ENCODE measurements at regions not wholly inside any gene's neighbourhood (a gene's known extent, or its start where the extent isn't known, plus 50 kb on each side); places are given as distances from the start of the nearest gene placed in this dataset.

GRCh38 chrX:17242470-17242869 lies 132.5 kb upstream of the NHS start:
- no peak for TF ChIP-seq REST (IDR thresholded peaks at IDR 0.05; ENCODE audit: borderline replicate concordance)
- TF ChIP-seq CTCF (IDR thresholded peaks at IDR 0.05; ENCODE audit: poor library complexity, severe bottlenecking) = peak; percentile 83
- TF ChIP-seq EP300 (conservative IDR thresholded peaks at IDR 0.05; ENCODE audit: poor library complexity, severe bottlenecking) = no peak
- no peak for TF ChIP-seq TAF1 (IDR thresholded peaks at IDR 0.05; ENCODE audit: low read depth)
- no peak for TF ChIP-seq EZH2 (IDR thresholded peaks at IDR 0.05; ENCODE audit: borderline replicate concordance, insufficient read depth, low read length, poor library complexity, severe bottlenecking)
- TF ChIP-seq RAD21 (conservative IDR thresholded peaks at IDR 0.05) = peak; percentile 76
- no peak for TF ChIP-seq POLR2AphosphoS5 (IDR thresholded peaks at IDR 0.05)

Data from neural cell (in vitro differentiated cells).